Esophagus squamous epithelium (tissue), 4 donors: ENCODE measurements at regions not wholly inside any gene's neighbourhood (a gene's known extent, or its start where the extent isn't known, plus 50 kb on each side); places are given as distances from the start of the nearest gene placed in this dataset.

Experiments used
- CTCF ChIP-seq, 6 experiments: fragments of 450-650 bp in 4 of 6; fragments of 200-600 bp in 2 of 6; sonication (generic) in 2 of 6; IDR thresholded peaks; one replicate each; pipeline ENCODE4 v1.5.1; 2016 to 2019; ENCODE audit warnings: antibody characterized with exemption in 6 of 6, mild to moderate bottlenecking in 4 of 6, moderate library complexity in 4 of 6
- POLR2A ChIP-seq, 4 donors: fragments of 450-650 bp; IDR thresholded peaks; one replicate each; pipeline ENCODE4 v1.6.1; 2017; ENCODE audit warnings: antibody characterized with exemption in 4 of 4, mild to moderate bottlenecking in 4 of 4, moderate library complexity in 3 of 4

- TF ChIP-seq POLR2A (IDR thresholded peaks at IDR 0.05) = no peak
- TF ChIP-seq CTCF (IDR thresholded peaks at IDR 0.05) = no peak
Measured at GRCh38 chr12:112635036-112635435, 156.5 kb upstream of the RPH3A start.
